Right lobe of liver (tissue), 6 donors: ENCODE measurements at regions not wholly inside any gene's neighbourhood (a gene's known extent, or its start where the extent isn't known, plus 50 kb on each side); places are given as distances from the start of the nearest gene placed in this dataset.

ENCODE experiments used
- ATAC-seq, 4 donors: fragments of 200-7000 bp; cut with Tn5 transposase; one replicate each; pipeline ENCODE4 v1.9.1; 2020; ENCODE audit warnings: mild to moderate bottlenecking in 4 of 4, moderate library complexity in 4 of 4
- DNase-seq, 3 donors: peaks; one replicate each; pipeline ENCODE4 v3.0.0-alpha.2; 2020
- H3K27ac ChIP-seq, 3 donors: fragments of 200-600 bp; one replicate each; pipeline ENCODE4 v1.8.0; 2022
- H3K27me3 ChIP-seq, 2 donors: fragments of 200-600 bp; one replicate each; pipeline ENCODE4 v1.8.0; 2022
- H3K36me3 ChIP-seq, 4 donors: fragments of 200-600 bp; sonication (generic) in 1 of 4; one replicate each; pipeline versions ENCODE4 v1.5.1 to v1.8.0; 2017 to 2022; ENCODE audit warnings: control low read depth in 1 of 4
- H3K4me1 ChIP-seq, 4 donors: fragments of 200-600 bp; sonication (generic) in 1 of 4; one replicate each; pipeline versions ENCODE4 v1.5.1 to v1.8.0; 2017 to 2022; ENCODE audit warnings: control low read depth in 1 of 4
- H3K4me3 ChIP-seq, 3 donors: fragments of 200-600 bp; one replicate each; pipeline ENCODE4 v1.8.0; 2022
- H3K9me3 ChIP-seq, 4 donors: fragments of 200-600 bp; sonication (generic) in 1 of 4; one replicate each; pipeline versions ENCODE4 v1.5.1 to v1.8.0; 2017 to 2022; ENCODE audit warnings: control low read depth in 1 of 4
- POLR2A ChIP-seq: fragments of 450-650 bp; IDR thresholded peaks from one replicate; pipeline ENCODE4 v1.6.1; 2017; ENCODE audit warnings: antibody characterized with exemption, mild to moderate bottlenecking
- WGBS: methylation state at CpG from one replicate; pipeline ENCODE4 v1.1.6; 2018; ENCODE audit warnings: low coverage, low lambda C conversion rate; ENCODE audit not compliant: insufficient coverage; ENCODE audit errors: missing lambda C conversion rate; 5-methylcytosine and 5-hydroxymethylcytosine counted together
- intact Hi-C, 2 donors: fragments of 100-400 bp; cut with DNase I; formaldehyde crosslinking; loops; one replicate each; pipeline versions ENCODE4 v1.11.2 to v1.14.1; 2022
- TF ChIP-seq, protein P1 (sequence below), 4 donors: fragments of 200-600 bp in 3 of 4; fragments of 450-650 bp in 1 of 4; IDR thresholded peaks; one replicate each; pipeline versions ENCODE4 v1.5.1 to v1.8.0; 2016 to 2022; ENCODE audit warnings: antibody characterized with exemption in 4 of 4, mild to moderate bottlenecking in 2 of 4
- donor health status: DM: no; HTN: yes; CAD: no.
- donor health status: DM: no; HTN: no; CAD: no.
- donor health status: DM: no; HTN: no; CAD: no.
- donor health status: DM: no; HTN: yes; CAD: no.
- donor health status: DM: no; HTN: yes; CAD: no.

DNA sequence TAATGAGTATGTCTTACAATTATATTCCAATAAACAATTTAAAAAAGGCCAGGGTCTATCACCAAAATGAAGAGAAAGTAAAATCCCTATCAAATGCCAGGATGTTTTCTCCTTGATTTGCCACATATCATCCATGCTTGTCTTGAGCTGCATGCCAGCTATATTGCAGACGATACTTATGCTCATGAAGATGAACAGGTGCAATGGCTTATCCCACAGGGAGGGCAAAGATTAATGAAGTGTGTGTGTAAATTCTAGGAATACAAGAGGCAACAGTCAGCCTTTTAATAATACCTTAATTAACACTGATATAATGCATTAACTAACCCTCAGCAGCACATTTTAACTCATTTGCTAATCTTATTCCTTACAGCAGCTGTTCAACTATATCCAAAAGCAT is 850.5 kb downstream of the KCNA4 start:
- no peak for ATAC-seq
- no peak for DNase-seq
- 75% methylated on average over 1 of the region's 1 CpG for WGBS

DNA sequence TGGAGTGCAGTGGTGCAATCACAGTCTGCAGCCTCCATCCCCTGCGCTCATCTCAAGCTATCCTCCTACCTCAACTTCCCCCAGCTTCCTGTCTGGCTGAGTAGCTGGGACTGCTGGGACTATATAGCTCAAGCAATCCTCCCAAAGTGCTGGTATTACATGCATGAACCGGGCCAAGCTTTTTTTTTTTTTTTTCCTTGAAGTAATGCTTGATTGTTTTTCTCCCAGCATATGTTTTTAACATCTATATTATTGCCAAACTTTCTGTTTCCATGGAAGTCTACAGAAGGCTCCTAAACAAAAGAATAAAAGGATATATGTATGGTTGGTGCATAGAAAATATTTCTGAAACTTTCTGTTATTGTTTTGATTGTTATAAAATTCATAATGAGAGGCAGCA is 853.6 kb downstream of the KCNA4 start:
- no peak for ATAC-seq
- intact Hi-C loops: no loop called here
- H3K9me3 ChIP-seq: no peaks in the 10 kb centered on the region
- H3K4me3 ChIP-seq: no peak overlapping the region
- H3K36me3 ChIP-seq: no peaks in the 10 kb centered on the region
- no peak for TF ChIP-seq POLR2A
- TF ChIP-seq, protein P1, sequence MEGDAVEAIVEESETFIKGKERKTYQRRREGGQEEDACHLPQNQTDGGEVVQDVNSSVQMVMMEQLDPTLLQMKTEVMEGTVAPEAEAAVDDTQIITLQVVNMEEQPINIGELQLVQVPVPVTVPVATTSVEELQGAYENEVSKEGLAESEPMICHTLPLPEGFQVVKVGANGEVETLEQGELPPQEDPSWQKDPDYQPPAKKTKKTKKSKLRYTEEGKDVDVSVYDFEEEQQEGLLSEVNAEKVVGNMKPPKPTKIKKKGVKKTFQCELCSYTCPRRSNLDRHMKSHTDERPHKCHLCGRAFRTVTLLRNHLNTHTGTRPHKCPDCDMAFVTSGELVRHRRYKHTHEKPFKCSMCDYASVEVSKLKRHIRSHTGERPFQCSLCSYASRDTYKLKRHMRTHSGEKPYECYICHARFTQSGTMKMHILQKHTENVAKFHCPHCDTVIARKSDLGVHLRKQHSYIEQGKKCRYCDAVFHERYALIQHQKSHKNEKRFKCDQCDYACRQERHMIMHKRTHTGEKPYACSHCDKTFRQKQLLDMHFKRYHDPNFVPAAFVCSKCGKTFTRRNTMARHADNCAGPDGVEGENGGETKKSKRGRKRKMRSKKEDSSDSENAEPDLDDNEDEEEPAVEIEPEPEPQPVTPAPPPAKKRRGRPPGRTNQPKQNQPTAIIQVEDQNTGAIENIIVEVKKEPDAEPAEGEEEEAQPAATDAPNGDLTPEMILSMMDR (IDR thresholded peaks at IDR 0.05): no peak
- no peaks in the 10 kb centered on the region for H3K4me1 ChIP-seq
- no peak overlapping the region for H3K27ac ChIP-seq
- WGBS: 73% methylated on average over 1 of the region's 2 CpGs
- H3K27me3 ChIP-seq: no peaks in the 10 kb centered on the region
- DNase-seq: no peak

More for the DNA sequence above, 850.5 kb downstream of the KCNA4 start:
- H3K4me1 ChIP-seq: no peaks in the 10 kb centered on the region
- no peak for TF ChIP-seq POLR2A
- TF ChIP-seq, protein P1 (IDR thresholded peaks at IDR 0.05): no peak
- H3K9me3 ChIP-seq: no peaks in the 10 kb centered on the region
- H3K36me3 ChIP-seq: no peaks in the 10 kb centered on the region
- intact Hi-C loops: no loop called here
- H3K27ac ChIP-seq: no peak overlapping the region
- no peak overlapping the region for H3K4me3 ChIP-seq
- H3K27me3 ChIP-seq: no peaks in the 10 kb centered on the region

DNA sequence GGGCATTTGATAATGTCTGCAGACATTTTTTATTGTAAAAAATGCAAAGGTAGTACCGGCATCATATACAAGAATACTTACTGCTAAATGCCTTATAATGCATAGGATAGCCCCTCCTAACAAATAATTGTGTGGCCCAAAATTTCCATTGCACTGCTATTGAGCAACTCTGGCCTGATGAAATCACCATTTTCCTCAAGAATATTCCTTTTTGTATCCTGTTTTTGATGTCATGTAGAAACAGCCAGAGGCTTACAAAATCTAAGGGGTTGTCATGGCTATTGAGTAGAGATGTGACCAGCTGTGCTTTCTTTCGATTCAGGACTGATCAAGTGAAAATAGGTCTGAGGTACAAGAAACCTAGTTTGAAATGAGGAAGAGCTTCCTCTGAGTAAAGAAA is 854.3 kb downstream of the KCNA4 start:
- intact Hi-C loops: no loop called here
- DNase-seq (no peak), ATAC-seq (no peak)
- Histone ChIP-seq H3K9me3 (no peaks in the 10 kb centered on the region), H3K4me3 (no peak overlapping the region), H3K36me3 (no peaks in the 10 kb centered on the region), H3K4me1 (no peaks in the 10 kb centered on the region), H3K27ac (no peak overlapping the region), H3K27me3 (no peaks in the 10 kb centered on the region)
- WGBS: 82% methylated on average over 2 of the region's 2 CpGs
- no peak for TF ChIP-seq POLR2A
- TF ChIP-seq, protein P1 (IDR thresholded peaks at IDR 0.05): no peak

DNA sequence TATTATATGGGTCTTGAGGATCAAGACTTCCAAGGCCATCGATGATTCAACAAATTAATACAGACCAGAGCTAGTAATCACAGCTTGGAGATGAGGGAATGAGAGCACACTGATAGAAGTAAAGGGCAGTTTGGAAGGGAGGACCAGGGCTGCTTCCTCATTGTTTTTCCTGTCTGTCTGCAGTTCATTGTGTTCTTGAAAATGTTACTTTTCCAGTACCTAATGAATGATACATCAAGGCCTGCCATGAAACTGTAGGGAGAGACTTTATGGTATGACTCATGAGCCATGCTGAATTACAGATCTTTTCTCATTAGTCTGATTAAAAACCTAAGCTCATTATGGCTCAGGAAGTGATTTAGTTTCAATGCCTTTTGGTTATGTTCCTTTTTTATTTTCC is 855.6 kb downstream of the KCNA4 start:
- TF ChIP-seq POLR2A: no peak
- DNase-seq (no peak), ATAC-seq (no peak)
- no peak overlapping the region for H3K27ac ChIP-seq
- H3K9me3 ChIP-seq: no peaks in the 10 kb centered on the region
- no peaks in the 10 kb centered on the region for H3K36me3 ChIP-seq
- no peaks in the 10 kb centered on the region for H3K27me3 ChIP-seq
- WGBS: 64% methylated on average over 1 of the region's 1 CpG
- intact Hi-C loops: no loop called here
- H3K4me3 ChIP-seq: no peak overlapping the region
- H3K4me1 ChIP-seq: no peaks in the 10 kb centered on the region

DNA sequence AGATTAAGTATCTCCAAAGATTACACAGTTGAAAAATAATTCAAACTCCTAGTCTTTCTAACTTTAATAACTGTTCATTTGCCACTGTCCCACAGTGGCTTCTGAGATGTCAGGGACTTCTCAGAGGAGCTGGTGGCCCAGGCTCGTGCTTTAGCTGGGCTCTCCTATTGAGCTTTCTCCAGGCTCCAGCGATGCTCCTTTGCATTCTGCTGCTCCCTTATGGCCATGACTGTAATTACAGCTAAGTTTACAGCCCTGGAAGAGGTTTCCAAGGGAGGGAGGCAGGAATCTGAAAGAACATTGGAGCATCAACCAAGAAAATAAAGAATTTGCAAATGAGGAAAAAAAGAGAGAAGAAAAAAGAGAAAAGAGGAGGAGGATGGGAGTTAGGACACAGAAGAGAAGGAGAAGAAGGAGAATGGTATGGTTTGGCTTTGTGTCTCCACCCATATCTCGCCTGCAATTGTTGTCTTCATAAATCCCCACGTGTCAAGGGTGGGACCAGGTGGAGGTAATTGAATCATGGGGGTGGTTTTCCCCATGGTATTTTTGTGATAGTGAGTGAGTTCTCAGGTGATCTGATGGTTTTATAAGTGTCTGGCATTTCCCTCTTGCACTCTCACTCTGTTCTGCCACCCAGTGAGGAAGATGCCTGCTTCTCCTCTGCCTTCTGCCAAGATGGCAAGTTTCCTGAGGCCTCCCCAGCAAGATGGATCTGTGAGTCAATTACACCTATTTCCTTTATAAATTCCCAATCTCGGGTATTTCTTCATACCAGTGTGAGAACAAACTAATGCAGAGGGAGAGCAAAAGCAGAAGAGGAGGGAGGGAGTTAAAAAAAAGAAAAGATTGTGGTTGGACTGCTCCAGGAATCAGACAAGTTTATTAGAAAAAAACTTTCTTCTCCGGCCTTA is 857.0 kb downstream of the KCNA4 start:
- DNase-seq (peak in 1 of 3 donors; percentile 20), ATAC-seq (peak; percentile 86 to 89 (median 88))
- Histone ChIP-seq H3K36me3 (no peaks in the 10 kb centered on the region), H3K27me3 (no peaks in the 10 kb centered on the region), H3K4me3 (no peak overlapping the region), H3K9me3 (no peaks in the 10 kb centered on the region), H3K27ac (no peak overlapping the region), H3K4me1 (no peaks in the 10 kb centered on the region)
- no peak for TF ChIP-seq POLR2A
- TF ChIP-seq, protein P1 (IDR thresholded peaks at IDR 0.05): peak; percentile 51 to 57 (median 52)
- 26% methylated on average over 6 of the region's 6 CpGs for WGBS
- intact Hi-C loops: no loop called here
